Rectal smooth muscle tissue (tissue), 1 donor: ENCODE measurements at regions not wholly inside any gene's neighbourhood (a gene's known extent, or its start where the extent isn't known, plus 50 kb on each side); places are given as distances from the start of the nearest gene placed in this dataset.
"Not testable (repeated sequence)": the region's sequence is repeated elsewhere in the genome, so short reads cannot be mapped to it uniquely, and the experiment has no call there.

Experiments used
- H3K27ac ChIP-seq: one replicate; pipeline ENCODE4 v1.7.0; 2013; ENCODE audit warnings: low read depth, low read length, inconsistent platforms
- H3K27me3 ChIP-seq: one replicate; pipeline ENCODE4 v1.7.0; 2013; ENCODE audit warnings: low read length; ENCODE audit not compliant: control insufficient read depth, insufficient read depth
- H3K36me3 ChIP-seq: one replicate; pipeline ENCODE4 v1.7.0; 2013; ENCODE audit warnings: low read length; ENCODE audit not compliant: control insufficient read depth, insufficient read depth
- H3K4me1 ChIP-seq: one replicate; pipeline ENCODE4 v1.7.0; 2013; ENCODE audit warnings: low read length; ENCODE audit not compliant: control insufficient read depth, insufficient read depth
- H3K4me3 ChIP-seq: one replicate; pipeline ENCODE4 v1.7.0; 2013; ENCODE audit warnings: low read length
- H3K9ac ChIP-seq: one replicate; pipeline ENCODE4 v1.7.0; 2013; ENCODE audit warnings: low read length

GRCh38 chr5:126274076-126274762, 149.0 kb upstream of the GRAMD2B start:
- no peaks in the 10 kb centered on the region for H3K36me3 ChIP-seq
- H3K27me3 ChIP-seq, result no peaks in the 10 kb centered on the region
- no peak overlapping the region for H3K27ac ChIP-seq
- H3K4me3 ChIP-seq, result no peak overlapping the region
- H3K4me1 ChIP-seq, result no peaks in the 10 kb centered on the region
- H3K9ac ChIP-seq, result no peak overlapping the region

GRCh38 chr5:126274763-126275125, 148.5 kb upstream of the GRAMD2B start:
- H3K27ac ChIP-seq, result no peak overlapping the region
- H3K9ac ChIP-seq, result no peak overlapping the region
- no peak overlapping the region for H3K4me3 ChIP-seq
- H3K4me1 ChIP-seq, result no peaks in the 10 kb centered on the region
- H3K36me3 ChIP-seq, result no peaks in the 10 kb centered on the region
- H3K27me3 ChIP-seq, result no peaks in the 10 kb centered on the region

GRCh38 chr5:126277762-126278161, 145.4 kb upstream of the GRAMD2B start:
- Histone ChIP-seq H3K9ac (no peak overlapping the region), H3K4me1 (no peaks in the 10 kb centered on the region), H3K4me3 (no peak overlapping the region), H3K36me3 (no peaks in the 10 kb centered on the region), H3K27ac (no peak overlapping the region), H3K27me3 (no peaks in the 10 kb centered on the region)

GRCh38 chr5:126280343-126280742, 142.9 kb upstream of the GRAMD2B start:
- no peaks in the 10 kb centered on the region for H3K4me1 ChIP-seq
- no peak overlapping the region for H3K27ac ChIP-seq
- no peak overlapping the region for H3K4me3 ChIP-seq
- no peak overlapping the region for H3K9ac ChIP-seq
- no peaks in the 10 kb centered on the region for H3K27me3 ChIP-seq
- no peaks in the 10 kb centered on the region for H3K36me3 ChIP-seq

DNA sequence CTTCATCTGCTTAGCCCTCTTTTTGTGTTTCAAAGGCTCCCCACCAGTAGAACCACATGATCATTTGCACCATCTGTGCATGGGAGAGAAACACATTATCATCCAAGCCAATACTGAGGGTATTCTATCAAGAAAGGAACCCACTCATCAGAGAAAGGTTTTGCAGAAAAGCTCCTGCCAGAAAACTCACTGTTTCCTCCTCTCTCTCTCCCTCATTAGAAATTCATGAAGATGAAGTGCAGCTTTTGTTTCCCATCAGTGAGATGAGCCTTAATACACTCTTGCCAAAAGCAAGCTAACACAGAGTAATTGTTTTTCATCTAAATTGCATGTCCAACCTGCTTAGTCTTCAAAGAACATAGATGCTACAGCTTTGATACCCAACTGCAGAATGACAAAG, 142.4 kb upstream of the GRAMD2B start:
- no peak overlapping the region for H3K4me3 ChIP-seq
- H3K36me3 ChIP-seq, result no peaks in the 10 kb centered on the region
- H3K27me3 ChIP-seq, result no peaks in the 10 kb centered on the region
- H3K9ac ChIP-seq, result no peak overlapping the region
- H3K4me1 ChIP-seq, result no peaks in the 10 kb centered on the region
- no peak overlapping the region for H3K27ac ChIP-seq

DNA sequence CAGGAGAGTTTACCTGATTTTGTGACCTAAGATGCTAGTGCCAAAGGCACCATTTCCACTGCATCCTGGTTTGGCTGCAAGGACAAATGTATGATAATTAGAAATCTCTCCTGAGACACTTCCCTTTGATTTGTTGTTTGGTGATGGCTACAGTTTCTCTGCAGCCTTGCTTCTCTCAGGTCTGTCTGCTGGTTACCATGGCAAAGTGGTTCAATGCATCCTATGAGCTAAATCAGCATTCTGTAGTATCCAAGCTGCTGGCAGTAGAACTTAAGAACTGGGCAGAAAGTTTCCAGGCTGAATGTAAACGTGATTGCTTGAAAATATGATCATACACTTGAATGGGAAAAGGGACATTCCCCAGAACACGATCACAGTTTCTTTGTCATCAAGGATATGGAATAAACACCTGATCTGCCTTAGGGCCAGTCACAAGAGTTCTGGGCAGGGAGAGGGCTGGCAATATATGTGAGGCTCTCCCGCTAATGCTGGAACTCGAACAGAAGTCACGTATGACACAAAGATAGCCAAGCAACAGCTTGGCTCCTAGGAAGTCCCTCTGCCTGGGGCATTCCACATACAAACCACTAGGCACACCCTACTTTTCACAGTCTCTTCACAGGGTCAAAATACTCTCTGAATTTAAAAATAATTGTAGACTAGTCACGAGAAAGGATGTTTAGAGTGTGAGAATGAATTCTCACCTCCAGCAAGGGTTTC, 138.1 kb upstream of the GRAMD2B start:
- Histone ChIP-seq H3K27me3 (no peaks in the 10 kb centered on the region), H3K36me3 (no peaks in the 10 kb centered on the region), H3K27ac (no peak overlapping the region), H3K4me1 (no peaks in the 10 kb centered on the region), H3K4me3 (no peak overlapping the region), H3K9ac (no peak overlapping the region)

GRCh38 chr5:126296121-126296520, 127.1 kb upstream of the GRAMD2B start:
- not testable (repeated sequence) for H3K4me3 ChIP-seq, H3K27ac ChIP-seq, H3K27me3 ChIP-seq, H3K9ac ChIP-seq, H3K36me3 ChIP-seq, H3K4me1 ChIP-seq

DNA sequence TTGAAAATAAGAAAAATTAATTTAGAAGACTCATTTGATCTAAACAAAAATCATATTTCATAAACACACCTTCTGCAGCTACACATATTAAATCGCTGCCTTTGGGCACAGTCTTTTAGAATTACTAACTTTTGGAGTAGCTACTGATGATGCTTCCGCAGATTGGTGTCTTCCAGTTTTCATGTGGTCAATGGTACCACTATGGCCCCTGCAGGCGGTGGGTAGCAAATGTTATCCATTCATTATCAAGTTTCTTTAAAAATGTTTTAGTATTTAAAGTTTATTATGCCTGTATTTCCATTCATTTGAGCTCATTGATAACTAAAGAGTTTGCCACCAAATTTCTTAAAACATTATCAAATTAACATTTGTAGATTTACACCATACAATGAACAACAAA, 122.9 kb upstream of the GRAMD2B start:
- no peaks in the 10 kb centered on the region for H3K36me3 ChIP-seq
- no peak overlapping the region for H3K27ac ChIP-seq
- H3K4me3 ChIP-seq, result no peak overlapping the region
- H3K4me1 ChIP-seq, result no peaks in the 10 kb centered on the region
- H3K9ac ChIP-seq, result no peak overlapping the region
- no peaks in the 10 kb centered on the region for H3K27me3 ChIP-seq

GRCh38 chr5:126301056-126301455, 122.2 kb upstream of the GRAMD2B start:
- Histone ChIP-seq H3K27me3 (no peaks in the 10 kb centered on the region), H3K36me3 (no peaks in the 10 kb centered on the region), H3K9ac (no peak overlapping the region), H3K27ac (no peak overlapping the region), H3K4me1 (no peaks in the 10 kb centered on the region), H3K4me3 (no peak overlapping the region)

GRCh38 chr5:126309860-126310259, 113.3 kb upstream of the GRAMD2B start:
- no peaks in the 10 kb centered on the region for H3K36me3 ChIP-seq
- no peak overlapping the region for H3K4me3 ChIP-seq
- no peak overlapping the region for H3K27ac ChIP-seq
- H3K9ac ChIP-seq, result no peak overlapping the region
- H3K27me3 ChIP-seq, result no peaks in the 10 kb centered on the region
- no peaks in the 10 kb centered on the region for H3K4me1 ChIP-seq

DNA sequence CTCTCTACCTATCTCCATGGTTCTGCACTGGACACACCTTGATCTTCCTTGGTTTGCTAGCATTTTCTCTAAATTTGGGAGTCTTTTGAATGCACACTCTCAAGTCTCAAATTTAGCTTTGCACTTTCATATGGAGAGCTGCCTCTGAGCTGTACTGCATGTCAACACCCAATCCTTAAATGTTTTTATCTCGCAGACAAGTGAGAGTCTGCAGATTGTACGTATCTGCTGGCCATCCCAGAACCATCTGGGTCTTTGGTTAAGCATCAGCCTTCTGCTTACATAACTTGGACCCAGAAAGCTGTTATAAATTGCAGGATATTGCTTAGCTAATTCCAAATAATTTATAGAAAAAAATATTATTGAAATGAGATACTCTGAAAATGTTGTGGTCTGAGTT, 111.4 kb upstream of the GRAMD2B start:
- H3K27ac ChIP-seq, result no peak overlapping the region
- no peaks in the 10 kb centered on the region for H3K36me3 ChIP-seq
- no peaks in the 10 kb centered on the region for H3K4me1 ChIP-seq
- H3K4me3 ChIP-seq, result no peak overlapping the region
- no peak overlapping the region for H3K9ac ChIP-seq
- H3K27me3 ChIP-seq, result no peaks in the 10 kb centered on the region

- H3K4me3 ChIP-seq, result no peak overlapping the region
- H3K36me3 ChIP-seq, result no peaks in the 10 kb centered on the region
- H3K9ac ChIP-seq, result no peak overlapping the region
- no peaks in the 10 kb centered on the region for H3K4me1 ChIP-seq
- no peaks in the 10 kb centered on the region for H3K27me3 ChIP-seq
- H3K27ac ChIP-seq, result no peak overlapping the region
Observed at GRCh38 chr5:126315341-126315740, 107.9 kb upstream of the GRAMD2B start.

DNA sequence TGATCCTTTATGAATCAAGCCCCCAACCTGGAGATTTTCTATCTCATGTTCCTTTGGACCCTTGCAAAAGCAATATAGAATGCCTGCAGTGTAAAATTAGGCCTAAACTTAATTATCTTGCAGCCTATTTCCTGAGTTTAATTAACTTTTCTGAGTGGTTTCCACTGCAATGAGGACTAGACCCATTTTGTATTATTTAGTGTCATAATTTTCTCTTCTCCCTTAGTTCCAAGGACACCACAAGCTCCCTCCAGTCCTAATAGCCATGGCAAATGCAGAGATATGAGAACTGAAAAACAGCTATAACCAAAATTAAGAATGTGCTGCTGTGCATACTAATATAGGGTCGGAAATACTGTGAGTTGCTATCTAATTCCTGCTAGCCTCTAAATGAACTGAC, 90.9 kb upstream of the GRAMD2B start:
- no peak overlapping the region for H3K4me3 ChIP-seq
- H3K36me3 ChIP-seq, result no peaks in the 10 kb centered on the region
- no peaks in the 10 kb centered on the region for H3K27me3 ChIP-seq
- no peaks in the 10 kb centered on the region for H3K4me1 ChIP-seq
- H3K9ac ChIP-seq, result no peak overlapping the region
- no peak overlapping the region for H3K27ac ChIP-seq
